OCI-LY3 (cell line): ENCODE measurements at regions not wholly inside any gene's neighbourhood (a gene's known extent, or its start where the extent isn't known, plus 50 kb on each side); places are given as distances from the start of the nearest gene placed in this dataset.

Experiments
- CTCF ChIP-seq: fragments of 200-600, 300-600 bp; sonication (generic); IDR thresholded peaks from 2 replicates; pipeline ENCODE4 v1.5.1; 2014; ENCODE audit warnings: antibody characterized with exemption, low read length, low read depth
- EZH2phosphoT487 ChIP-seq: fragments of 200-600 bp; shearing (Covaris generic); IDR thresholded peaks from 2 replicates; pipeline ENCODE4 v1.6.1; 2018; ENCODE audit warnings: antibody characterized with exemption, mixed run types, low read depth

DNA sequence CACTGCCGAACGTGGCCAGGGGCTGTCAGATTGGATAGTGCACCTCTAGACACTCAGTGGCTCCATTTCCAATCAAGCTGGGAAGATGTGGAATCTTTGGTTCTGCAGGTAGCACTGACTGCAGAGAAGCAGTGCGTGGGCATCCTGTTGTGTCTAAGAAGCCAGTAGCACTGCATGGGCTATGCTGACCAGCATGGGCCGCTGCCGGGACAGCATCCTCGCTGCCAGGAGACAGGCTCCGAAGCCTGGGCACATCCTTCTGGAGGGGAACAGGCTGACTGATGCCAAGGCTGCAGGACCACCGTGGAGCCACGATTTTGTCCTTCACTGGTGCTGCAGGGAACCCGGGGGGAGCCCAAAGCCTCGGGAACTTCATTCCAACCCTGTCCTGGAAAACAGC, 649.4 kb downstream of the NPHP4 start:
- TF ChIP-seq CTCF (no peak), EZH2phosphoT487 (no peak)
